IMR-90 (cell line): ENCODE measurements at regions not wholly inside any gene's neighbourhood (a gene's known extent, or its start where the extent isn't known, plus 50 kb on each side); places are given as distances from the start of the nearest gene placed in this dataset.

ENCODE experiments used
- ATAC-seq: fragments of 200-7000 bp; cut with Tn5 transposase; 2 replicates; pipeline ENCODE4 v1.9.1; 2020; ENCODE audit warnings: low read depth, mild to moderate bottlenecking, moderate library complexity
- BruUV-seq: library from RNA; stranded (reverse); fragments of 400-500 nt; replicated peaks from 2 replicates; lab custom pipeline; 2021; lab: Mats Ljungman, UMichigan
- CTCF ChIA-PET: fragments of 300-600 bp; formaldehyde crosslinking; extraction: SDS; loops from one replicate; lab custom pipeline; 2021; ENCODE audit warnings: antibody characterized with exemption; lab: Yijun Ruan, JAX
- POLR2A ChIA-PET: fragments of 300-600 bp; sonication (Branson Sonifier 250); formaldehyde crosslinking; loops from one replicate; lab custom pipeline; 2022; ENCODE audit warnings: antibody characterized with exemption; ENCODE audit not compliant: unreplicated experiment; lab: Charles Lee
- DNase-seq: peaks from one replicate; pipeline ENCODE4 v3.0.0; 2013
- H2AFZ ChIP-seq: replicated peaks from 2 replicates; pipeline ENCODE3; 2013; ENCODE audit warnings: low read length, mild to moderate bottlenecking; ENCODE audit not compliant: poor library complexity
- H2AK5ac ChIP-seq: 2 replicates; pipeline ENCODE4 v1.6.1; 2013; ENCODE audit warnings: low read depth, low read length, inconsistent platforms
- H2AK9ac ChIP-seq: replicated peaks from 2 replicates; pipeline ENCODE3; 2013; ENCODE audit warnings: mild to moderate bottlenecking, low read depth, low read length, moderate library complexity; ENCODE audit not compliant: poor library complexity
- H2BK120ac ChIP-seq: 2 replicates; pipeline ENCODE4 v1.6.1; 2013; ENCODE audit warnings: low read depth, low read length, inconsistent platforms
- H2BK15ac ChIP-seq: 3 replicates; pipeline ENCODE4 v1.6.1; 2013; ENCODE audit warnings: low read depth, low read length, inconsistent platforms
- H2BK20ac ChIP-seq: 2 replicates; pipeline ENCODE4 v1.6.1; 2013; ENCODE audit warnings: low read depth, mild to moderate bottlenecking, inconsistent platforms, low read length, moderate library complexity
- H2BK5ac ChIP-seq: 2 replicates; pipeline ENCODE4 v1.6.1; 2013; ENCODE audit warnings: mild to moderate bottlenecking, low read depth, low read length, inconsistent platforms; ENCODE audit not compliant: poor library complexity, severe bottlenecking
- H3K14ac ChIP-seq: replicated peaks from 2 replicates; pipeline ENCODE4 v1.6.1; 2013; ENCODE audit warnings: low read depth, low read length, inconsistent platforms
- H3K18ac ChIP-seq: 2 replicates; pipeline ENCODE4 v1.6.1; 2013; ENCODE audit warnings: low read depth, low read length, control low read depth
- H3K23ac ChIP-seq: 2 replicates; pipeline ENCODE4 v1.6.1; 2013; ENCODE audit warnings: low read depth, low read length, inconsistent platforms
- H3K27ac ChIP-seq: 2 replicates; pipeline ENCODE4 v1.5.1; 2013; ENCODE audit warnings: mild to moderate bottlenecking, control low read depth, low read length; ENCODE audit not compliant: insufficient read depth
- H3K27me3 ChIP-seq: 2 replicates; pipeline ENCODE4 v1.6.1; 2013; ENCODE audit warnings: low read length; ENCODE audit not compliant: control insufficient read depth, insufficient read depth
- H3K36me3 ChIP-seq: 2 replicates; pipeline ENCODE4 v1.6.1; 2013; ENCODE audit warnings: low read length, mixed read lengths; ENCODE audit not compliant: control insufficient read depth, insufficient read depth
- H3K4ac ChIP-seq: 2 replicates; pipeline ENCODE4 v1.6.1; 2013; ENCODE audit warnings: low read depth, low read length, inconsistent platforms
- H3K4me1 ChIP-seq: 2 replicates; pipeline ENCODE4 v1.6.1; 2013; ENCODE audit warnings: low read length, mixed read lengths; ENCODE audit not compliant: control insufficient read depth, insufficient read depth
- H3K4me2 ChIP-seq: 2 replicates; pipeline ENCODE4 v1.6.1; 2013; ENCODE audit warnings: low read depth, mild to moderate bottlenecking, control low read depth, low read length, moderate library complexity
- H3K4me3 ChIP-seq: 2 replicates; pipeline ENCODE4 v1.5.1; 2013; ENCODE audit warnings: low read depth, mild to moderate bottlenecking, control low read depth, low read length, moderate library complexity; ENCODE audit not compliant: insufficient read depth
- H3K56ac ChIP-seq: 2 replicates; pipeline ENCODE4 v1.6.1; 2013; ENCODE audit warnings: low read length, inconsistent platforms; ENCODE audit not compliant: insufficient read depth; ENCODE audit errors: extremely low read depth
- H3K79me1 ChIP-seq, 2 experiments: 2 replicates each; pipeline ENCODE4 v1.6.1; 2013; ENCODE audit warnings: low read length in 2 of 2, inconsistent platforms in 1 of 2, low read depth in 1 of 2
- H3K9ac ChIP-seq: 2 replicates; pipeline ENCODE4 v1.6.1; 2013; ENCODE audit warnings: low read depth, low read length, control low read depth
- H3K9me1 ChIP-seq: 2 replicates; pipeline ENCODE4 v1.6.1; 2013; ENCODE audit warnings: low read length, inconsistent platforms; ENCODE audit not compliant: insufficient read depth
- H3K9me3 ChIP-seq: 2 replicates; pipeline ENCODE4 v1.6.1; 2013; ENCODE audit warnings: low read length; ENCODE audit not compliant: control insufficient read depth, insufficient read depth
- H4K20me1 ChIP-seq: 2 replicates; pipeline ENCODE4 v1.6.1; 2013; ENCODE audit warnings: low read length, inconsistent platforms; ENCODE audit not compliant: insufficient read depth
- H4K5ac ChIP-seq: 2 replicates; pipeline ENCODE4 v1.6.1; 2013; ENCODE audit warnings: mild to moderate bottlenecking, low read depth, low read length, control low read depth
- H4K8ac ChIP-seq, 2 experiments: 2 replicates each; pipeline ENCODE4 v1.6.1; 2013; ENCODE audit warnings: low read depth in 2 of 2, low read length in 2 of 2, control low read depth in 1 of 2, inconsistent platforms in 1 of 2
- H4K91ac ChIP-seq: 2 replicates; pipeline ENCODE4 v1.6.1; 2013; ENCODE audit warnings: low read depth, low read length, inconsistent platforms; ENCODE audit not compliant: insufficient read depth
- BHLHE40 ChIP-seq: fragments of 150-350 bp; IDR thresholded peaks from 2 replicates; pipeline ENCODE4 v1.6.1; 2016; ENCODE audit warnings: mild to moderate bottlenecking, low read depth, low read length
- CEBPB ChIP-seq: IDR thresholded peaks from 2 replicates; pipeline ENCODE4 v1.6.1; 2012; ENCODE audit warnings: low read depth, low read length, improper control_type of control experiment
- CHD1 ChIP-seq: IDR thresholded peaks from 2 replicates; pipeline ENCODE4 v1.6.1; 2012; ENCODE audit warnings: low read depth, low read length, improper control_type of control experiment
- FOS ChIP-seq: fragments of 150-350 bp; IDR thresholded peaks from 2 replicates; pipeline ENCODE4 v1.6.1; 2016; ENCODE audit warnings: low read depth, low read length
- MAFK ChIP-seq: IDR thresholded peaks from 2 replicates; pipeline ENCODE4 v1.6.1; 2012; ENCODE audit warnings: low read depth, low read length, improper control_type of control experiment
- MAZ ChIP-seq: IDR thresholded peaks from 2 replicates; pipeline ENCODE4 v1.6.1; 2012; ENCODE audit warnings: low read depth, mild to moderate bottlenecking, low read length, improper control_type of control experiment, moderate library complexity, borderline replicate concordance
- MXI1 ChIP-seq: IDR thresholded peaks from 2 replicates; pipeline ENCODE4 v1.6.1; 2012; ENCODE audit warnings: low read depth, mild to moderate bottlenecking, low read length, moderate library complexity, borderline replicate concordance
- NFE2L2 ChIP-seq: fragments of 150-350 bp; IDR thresholded peaks from 2 replicates; pipeline ENCODE4 v1.6.1; 2016; ENCODE audit warnings: low read depth, mild to moderate bottlenecking, low read length
- POLR2A ChIP-seq: IDR thresholded peaks from 2 replicates; pipeline ENCODE4 v1.6.1; 2012; ENCODE audit warnings: mild to moderate bottlenecking, low read depth, low read length
- RAD21 ChIP-seq: IDR thresholded peaks from 2 replicates; pipeline ENCODE4 v1.6.1; 2012; ENCODE audit warnings: low read length, improper control_type of control experiment
- RCOR1 ChIP-seq: IDR thresholded peaks from 2 replicates; pipeline ENCODE4 v1.6.1; 2012; ENCODE audit warnings: mild to moderate bottlenecking, low read length, improper control_type of control experiment; ENCODE audit not compliant: insufficient replicate concordance
- RFX5 ChIP-seq: IDR thresholded peaks from 2 replicates; pipeline ENCODE4 v1.8.0; 2012; ENCODE audit warnings: low read depth, mild to moderate bottlenecking, low read length, moderate library complexity
- SMC3 ChIP-seq: fragments of 150-350 bp; IDR thresholded peaks from 2 replicates; pipeline ENCODE4 v1.6.1; 2016; ENCODE audit warnings: low read depth, mild to moderate bottlenecking, antibody characterized with exemption, low read length, moderate library complexity
- WGBS, 2 experiments: methylation state at CpG; one replicate each; pipeline versions ENCODE4 v1.1.5 to v1.1.7; 2013; ENCODE audit warnings: missing lambda C conversion rate in 2 of 2; ENCODE audit not compliant: insufficient read length in 1 of 2; ENCODE audit errors: extremely low coverage in 2 of 2; 5-methylcytosine and 5-hydroxymethylcytosine counted together
- dilution Hi-C: fragments of 300-500 bp; cut with HindIII; formaldehyde crosslinking; loops from one replicate; pipeline ENCODE4 v1.14.3; 2018; ENCODE audit warnings: low sequenced_read_pairs; ENCODE audit not compliant: unreplicated experiment
- in situ Hi-C: fragments of 300-500 bp; cut with MboI; formaldehyde crosslinking; loops from 3 replicates; pipeline ENCODE4 v1.14.3; 2019; ENCODE audit warnings: low sequenced_read_pairs, inconsistent platforms, mixed read lengths
- intact Hi-C: fragments of 100-400 bp; cut with micrococcal nuclease; formaldehyde crosslinking; loops from 2 replicates; pipeline ENCODE4 v1.10.0; 2022
- TF ChIP-seq, protein P1 (sequence below): fragments of 150-350 bp; IDR thresholded peaks from 2 replicates; pipeline ENCODE4 v1.6.1; 2017; ENCODE audit warnings: mild to moderate bottlenecking, antibody characterized with exemption, low read length, low read depth
- TF ChIP-seq, protein P2 (sequence below): fragments of 150-350 bp; IDR thresholded peaks from 2 replicates; pipeline ENCODE4 v1.6.1; 2016; ENCODE audit warnings: low read depth, mild to moderate bottlenecking, low read length, moderate library complexity, borderline replicate concordance
- TF ChIP-seq, protein P3 (sequence below): conservative IDR thresholded peaks from 2 replicates; pipeline ENCODE4 v1.5.1; 2012; ENCODE audit warnings: mild to moderate bottlenecking, low read depth, low read length, improper control_type of control experiment

DNA sequence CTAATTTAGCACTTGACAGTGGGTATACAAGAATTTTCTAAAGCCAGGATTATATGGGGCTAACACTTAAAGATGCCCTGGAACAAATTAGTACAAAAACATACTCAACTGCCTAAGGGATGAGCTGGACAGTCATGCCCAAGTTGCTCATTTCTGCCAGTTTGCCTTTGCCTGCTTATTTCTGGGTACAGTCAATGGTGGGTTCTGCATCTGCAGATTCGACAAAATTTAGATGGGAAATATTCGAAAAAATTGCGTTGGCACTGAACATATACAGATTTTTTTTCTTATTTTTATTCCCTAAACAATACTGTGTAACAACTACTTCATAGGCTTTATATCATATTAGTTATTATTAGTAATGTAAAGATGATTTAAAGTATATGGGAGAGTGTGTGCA is 591.9 kb downstream of the EPM2A start:
- no peak overlapping the region for H3K23ac ChIP-seq
- no peak overlapping the region for H3K4me2 ChIP-seq
- H3K14ac ChIP-seq, result no peak overlapping the region
- no peak overlapping the region for H2BK120ac ChIP-seq
- H4K91ac ChIP-seq, result no peak overlapping the region
- H2AK5ac ChIP-seq, result no peak overlapping the region
- intact Hi-C loops (no loop called here), dilution Hi-C loops (no loop called here), in situ Hi-C loops (no loop called here)
- no peak overlapping the region for H4K8ac ChIP-seq
- no peak overlapping the region for H3K4ac ChIP-seq
- H3K79me1 ChIP-seq, result no peaks in the 10 kb centered on the region
- H2BK15ac ChIP-seq, result no peak overlapping the region
- no TSS peak for BruUV-seq
- no peak overlapping the region for H4K5ac ChIP-seq
- no peak for ATAC-seq
- no peak overlapping the region for H3K9ac ChIP-seq
- H2AK9ac ChIP-seq, result no peak overlapping the region
- DNase-seq, result no peak
- no peak overlapping the region for H2BK5ac ChIP-seq
- no peak overlapping the region for H3K56ac ChIP-seq
- WGBS, 2 experiments, result no CpG with 5 or more reads among the region's 3 CpGs
- no peaks in the 10 kb centered on the region; the same call in 1 of the 2 replicates for H3K9me1 ChIP-seq
- CTCF ChIA-PET, result no interaction called here
- H4K20me1 ChIP-seq, result no peaks in the 10 kb centered on the region
- TF ChIP-seq RFX5 (no peak), POLR2A (no peak), NFE2L2 (no peak), MXI1 (no peak), CEBPB (no peak), RCOR1 (no peak), FOS (no peak), MAFK (no peak), SMC3 (no peak), CHD1 (no peak), MAZ (no peak), RAD21 (no peak), BHLHE40 (no peak)
- TF ChIP-seq, protein P1, sequence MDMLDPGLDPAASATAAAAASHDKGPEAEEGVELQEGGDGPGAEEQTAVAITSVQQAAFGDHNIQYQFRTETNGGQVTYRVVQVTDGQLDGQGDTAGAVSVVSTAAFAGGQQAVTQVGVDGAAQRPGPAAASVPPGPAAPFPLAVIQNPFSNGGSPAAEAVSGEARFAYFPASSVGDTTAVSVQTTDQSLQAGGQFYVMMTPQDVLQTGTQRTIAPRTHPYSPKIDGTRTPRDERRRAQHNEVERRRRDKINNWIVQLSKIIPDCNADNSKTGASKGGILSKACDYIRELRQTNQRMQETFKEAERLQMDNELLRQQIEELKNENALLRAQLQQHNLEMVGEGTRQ, result no peak
- TF ChIP-seq, protein P2, sequence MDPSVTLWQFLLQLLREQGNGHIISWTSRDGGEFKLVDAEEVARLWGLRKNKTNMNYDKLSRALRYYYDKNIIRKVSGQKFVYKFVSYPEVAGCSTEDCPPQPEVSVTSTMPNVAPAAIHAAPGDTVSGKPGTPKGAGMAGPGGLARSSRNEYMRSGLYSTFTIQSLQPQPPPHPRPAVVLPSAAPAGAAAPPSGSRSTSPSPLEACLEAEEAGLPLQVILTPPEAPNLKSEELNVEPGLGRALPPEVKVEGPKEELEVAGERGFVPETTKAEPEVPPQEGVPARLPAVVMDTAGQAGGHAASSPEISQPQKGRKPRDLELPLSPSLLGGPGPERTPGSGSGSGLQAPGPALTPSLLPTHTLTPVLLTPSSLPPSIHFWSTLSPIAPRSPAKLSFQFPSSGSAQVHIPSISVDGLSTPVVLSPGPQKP, result no peak
- TF ChIP-seq, protein P3, sequence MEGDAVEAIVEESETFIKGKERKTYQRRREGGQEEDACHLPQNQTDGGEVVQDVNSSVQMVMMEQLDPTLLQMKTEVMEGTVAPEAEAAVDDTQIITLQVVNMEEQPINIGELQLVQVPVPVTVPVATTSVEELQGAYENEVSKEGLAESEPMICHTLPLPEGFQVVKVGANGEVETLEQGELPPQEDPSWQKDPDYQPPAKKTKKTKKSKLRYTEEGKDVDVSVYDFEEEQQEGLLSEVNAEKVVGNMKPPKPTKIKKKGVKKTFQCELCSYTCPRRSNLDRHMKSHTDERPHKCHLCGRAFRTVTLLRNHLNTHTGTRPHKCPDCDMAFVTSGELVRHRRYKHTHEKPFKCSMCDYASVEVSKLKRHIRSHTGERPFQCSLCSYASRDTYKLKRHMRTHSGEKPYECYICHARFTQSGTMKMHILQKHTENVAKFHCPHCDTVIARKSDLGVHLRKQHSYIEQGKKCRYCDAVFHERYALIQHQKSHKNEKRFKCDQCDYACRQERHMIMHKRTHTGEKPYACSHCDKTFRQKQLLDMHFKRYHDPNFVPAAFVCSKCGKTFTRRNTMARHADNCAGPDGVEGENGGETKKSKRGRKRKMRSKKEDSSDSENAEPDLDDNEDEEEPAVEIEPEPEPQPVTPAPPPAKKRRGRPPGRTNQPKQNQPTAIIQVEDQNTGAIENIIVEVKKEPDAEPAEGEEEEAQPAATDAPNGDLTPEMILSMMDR, result no peak
- H3K4me1 ChIP-seq, result 0 out of 2 replicates have a peak, but pooled peaks cover 5% of the 10 kb centered on the region
- no peaks in the 10 kb centered on the region for H3K36me3 ChIP-seq
- no peak overlapping the region for H2AFZ ChIP-seq
- no peak overlapping the region for H3K27ac ChIP-seq
- H3K18ac ChIP-seq, result no peak overlapping the region
- no peak overlapping the region for H3K4me3 ChIP-seq
- H3K27me3 ChIP-seq, result no peaks in the 10 kb centered on the region
- no peaks in the 10 kb centered on the region for H3K9me3 ChIP-seq
- POLR2A ChIA-PET, result no interaction called here
- H2BK20ac ChIP-seq, result no peak overlapping the region
